GM21717 (cell line): ENCODE measurements at regions not wholly inside any gene's neighbourhood (a gene's known extent, or its start where the extent isn't known, plus 50 kb on each side); places are given as distances from the start of the nearest gene placed in this dataset.
"Not testable (repeated sequence)": the region's sequence is repeated elsewhere in the genome, so short reads cannot be mapped to it uniquely, and the experiment has no call there.

Experiments
- ATAC-seq: cut with Tn5 transposase; IDR thresholded peaks from one replicate; pipeline ENCODE4 v1.9.1; 2021; ENCODE audit warnings: mild to moderate bottlenecking, moderate library complexity; ENCODE audit not compliant: unreplicated experiment

DNA sequence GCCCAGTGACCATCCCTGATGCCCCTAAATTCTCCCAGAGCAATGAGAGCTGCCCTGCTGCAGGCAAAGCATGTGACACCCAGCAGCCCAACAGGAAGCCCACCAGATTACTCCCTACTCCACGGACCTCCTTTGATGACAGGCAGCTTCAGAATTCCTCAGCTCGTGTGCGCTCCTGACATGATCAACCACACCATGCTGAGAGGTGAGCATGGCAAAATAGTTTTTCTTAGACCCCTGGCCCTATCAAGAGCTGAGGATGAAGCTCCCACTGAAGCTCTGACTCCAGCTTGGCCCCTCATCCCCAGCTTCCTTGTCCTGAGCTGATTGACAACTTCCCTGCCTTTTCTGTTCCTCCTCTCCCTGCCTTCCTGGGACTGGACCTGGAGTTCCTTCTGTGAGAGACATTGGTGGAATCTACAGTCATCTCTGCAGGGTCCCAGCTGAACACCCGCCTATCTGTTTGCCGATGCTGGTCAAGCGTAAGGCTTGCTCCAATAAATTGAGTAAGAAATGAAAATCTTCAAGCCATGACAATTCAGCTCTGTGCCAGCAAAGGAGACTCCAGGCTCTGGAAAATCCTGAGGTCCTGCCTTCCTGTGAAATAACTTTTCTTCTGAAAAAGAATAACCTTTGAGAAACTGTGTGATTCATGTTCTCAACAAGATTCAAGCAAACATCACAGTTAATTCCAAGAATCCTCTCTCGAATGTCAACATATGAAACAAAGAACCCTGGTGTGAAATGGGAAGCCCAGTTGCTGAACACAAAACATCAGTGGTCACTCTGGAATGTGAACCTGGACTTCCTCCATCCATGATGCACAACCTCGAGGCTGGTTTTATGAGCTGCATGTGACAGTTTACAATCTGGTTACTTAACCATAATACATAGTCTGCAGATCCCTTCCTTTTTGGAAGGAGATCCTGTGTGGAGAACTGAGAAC is 201.1 kb downstream of the SPP2 start:
- no peak for ATAC-seq

DNA sequence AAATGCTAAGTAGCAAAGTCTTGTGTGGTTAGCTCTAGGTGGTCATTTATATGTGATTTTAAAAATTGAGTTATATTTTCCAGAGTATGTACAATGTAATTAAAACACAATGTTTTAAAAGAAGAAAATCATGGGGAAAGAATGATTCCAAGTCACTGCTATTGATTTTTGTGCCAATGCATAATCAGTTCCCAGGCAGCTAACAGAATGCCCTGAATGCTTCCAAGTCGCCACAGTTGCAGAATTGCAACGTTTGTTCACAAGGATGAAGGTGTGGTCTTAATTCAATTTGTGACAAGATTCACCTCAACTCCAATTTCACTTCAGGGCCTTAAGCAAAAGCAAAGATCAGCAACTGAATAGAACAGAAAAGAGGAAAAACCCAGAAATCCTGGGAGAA is 200.4 kb downstream of the SPP2 start:
- ATAC-seq: no peak

DNA sequence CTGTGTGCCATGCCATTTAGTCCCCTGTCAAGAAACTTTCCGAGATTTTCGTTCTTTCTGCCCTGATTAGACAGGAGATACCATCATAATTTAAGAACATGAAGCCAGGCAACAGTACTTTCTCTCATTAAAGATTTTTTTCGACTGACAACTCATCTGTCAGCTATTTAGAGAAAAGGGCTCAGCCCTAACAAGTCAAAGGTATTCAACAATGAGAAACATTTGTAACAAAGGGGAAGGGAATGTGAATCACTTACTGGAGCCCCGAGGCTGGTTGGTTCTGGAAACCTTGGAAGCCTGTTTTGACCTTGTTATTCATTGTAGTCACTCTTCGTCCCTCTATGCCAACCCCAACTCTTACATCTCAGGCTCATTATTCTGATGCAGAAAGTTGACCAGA is 199.4 kb downstream of the SPP2 start:
- ATAC-seq: no peak

DNA sequence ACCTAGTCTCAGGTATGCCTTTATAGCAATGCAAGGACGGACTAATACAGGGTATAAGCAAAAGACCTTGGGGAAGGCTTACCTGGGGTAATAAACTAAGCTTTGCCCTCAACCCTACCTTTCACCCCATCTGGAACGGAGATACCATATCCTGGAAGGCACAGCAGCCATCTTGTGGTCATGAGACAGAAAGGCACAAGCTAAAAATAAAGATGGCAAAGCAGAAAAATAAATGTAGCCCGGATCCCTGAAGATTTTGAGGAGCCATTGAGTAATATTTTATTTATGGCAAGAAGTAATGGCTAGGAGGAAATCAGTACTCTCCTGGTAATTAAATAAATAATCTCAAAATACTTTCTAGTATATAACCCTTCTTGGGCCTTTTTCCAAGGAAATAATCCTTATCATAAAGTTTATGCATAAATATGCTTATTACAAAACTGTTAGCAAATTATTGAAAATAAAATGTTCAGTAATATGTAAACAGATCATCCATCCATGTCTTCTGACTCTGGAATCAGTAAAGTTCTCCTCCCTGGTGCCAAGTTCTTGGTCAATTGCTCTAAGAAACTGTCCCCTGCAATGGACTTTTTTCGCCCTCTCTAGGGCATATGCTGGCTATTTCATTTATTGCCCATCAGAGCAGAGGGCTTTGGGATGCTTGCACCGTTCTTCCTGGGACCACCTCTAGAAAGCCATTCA is 198.7 kb downstream of the SPP2 start:
- ATAC-seq: no peak

DNA sequence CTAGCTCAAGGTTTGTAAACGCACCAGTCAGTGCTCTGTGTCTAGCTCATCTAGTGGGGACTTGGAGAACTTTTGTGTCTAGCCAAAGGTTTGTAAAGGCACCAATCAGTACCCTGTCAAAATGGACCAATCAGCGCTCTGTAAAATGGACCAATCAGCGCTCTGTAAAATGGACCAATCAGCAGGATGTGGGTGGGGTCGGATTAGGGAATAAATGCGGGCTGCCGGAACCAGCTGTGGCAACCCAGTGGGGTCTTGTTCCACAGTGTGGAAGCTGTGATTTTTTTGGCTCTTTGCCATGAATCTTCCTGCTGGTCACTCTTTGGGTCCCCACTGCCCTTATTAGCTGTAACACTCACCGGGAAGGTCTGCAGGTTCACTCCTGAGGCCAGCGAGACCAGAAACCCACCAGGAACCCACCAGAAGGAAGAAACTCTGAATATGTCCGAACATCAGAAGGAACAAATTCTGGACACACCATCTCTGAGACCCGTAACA is 197.8 kb downstream of the SPP2 start:
- not testable (repeated sequence) for ATAC-seq

DNA sequence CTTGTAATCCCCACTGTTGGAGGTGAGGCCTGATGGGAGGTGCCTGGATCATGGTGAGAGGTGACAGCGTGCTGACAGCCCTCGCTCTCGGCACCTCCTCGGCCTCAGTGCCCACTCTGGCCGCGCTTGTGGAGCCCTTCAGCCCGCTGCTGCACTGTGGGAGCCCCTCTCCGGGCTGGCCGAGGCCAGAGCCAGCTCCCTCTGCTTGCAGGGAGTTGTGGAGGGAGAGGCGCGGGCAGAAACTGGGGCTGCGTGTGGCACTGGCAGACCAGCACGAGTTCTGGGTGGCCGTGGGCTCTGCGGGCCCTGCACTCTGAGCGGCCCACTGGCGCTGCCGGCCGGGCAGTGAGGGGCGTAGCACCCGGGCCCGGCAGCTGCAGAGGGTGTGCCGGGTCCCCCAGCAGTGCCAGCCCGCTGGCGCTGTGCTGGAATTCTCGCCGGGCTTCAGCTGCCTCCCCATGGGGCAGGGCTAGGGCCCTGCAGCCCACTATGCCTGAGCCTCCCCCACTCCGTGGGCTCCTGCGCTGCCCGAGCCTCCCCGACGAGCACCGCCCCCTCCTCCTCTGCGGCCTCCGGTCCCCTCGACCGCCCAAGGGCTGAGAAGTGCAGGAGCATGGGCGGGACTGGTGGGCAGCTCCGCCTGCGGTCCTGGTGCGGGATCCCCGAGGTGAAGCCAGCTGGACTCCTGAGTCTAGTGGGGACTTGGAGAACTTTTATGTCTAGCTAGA is 197.1 kb downstream of the SPP2 start:
- no peak for ATAC-seq

DNA sequence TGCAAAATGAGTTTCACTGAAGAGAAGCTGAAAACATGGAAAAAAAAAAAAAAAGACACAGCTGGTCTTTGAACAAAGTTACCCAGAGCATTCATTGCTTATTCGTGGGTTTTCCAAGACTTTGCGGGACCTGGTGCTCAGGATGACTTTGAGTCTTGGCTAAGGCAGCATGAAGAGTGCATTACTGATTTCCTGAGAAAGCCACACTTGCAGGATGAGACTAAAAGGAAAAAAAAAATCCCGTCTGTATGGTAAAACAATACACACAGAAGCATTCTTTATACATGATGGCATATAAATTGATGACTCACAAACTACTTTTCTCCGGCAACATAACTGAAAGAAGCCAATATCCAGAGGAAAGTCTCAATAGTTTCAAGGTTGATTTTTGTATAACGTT is 195.4 kb downstream of the SPP2 start:
- no peak for ATAC-seq

DNA sequence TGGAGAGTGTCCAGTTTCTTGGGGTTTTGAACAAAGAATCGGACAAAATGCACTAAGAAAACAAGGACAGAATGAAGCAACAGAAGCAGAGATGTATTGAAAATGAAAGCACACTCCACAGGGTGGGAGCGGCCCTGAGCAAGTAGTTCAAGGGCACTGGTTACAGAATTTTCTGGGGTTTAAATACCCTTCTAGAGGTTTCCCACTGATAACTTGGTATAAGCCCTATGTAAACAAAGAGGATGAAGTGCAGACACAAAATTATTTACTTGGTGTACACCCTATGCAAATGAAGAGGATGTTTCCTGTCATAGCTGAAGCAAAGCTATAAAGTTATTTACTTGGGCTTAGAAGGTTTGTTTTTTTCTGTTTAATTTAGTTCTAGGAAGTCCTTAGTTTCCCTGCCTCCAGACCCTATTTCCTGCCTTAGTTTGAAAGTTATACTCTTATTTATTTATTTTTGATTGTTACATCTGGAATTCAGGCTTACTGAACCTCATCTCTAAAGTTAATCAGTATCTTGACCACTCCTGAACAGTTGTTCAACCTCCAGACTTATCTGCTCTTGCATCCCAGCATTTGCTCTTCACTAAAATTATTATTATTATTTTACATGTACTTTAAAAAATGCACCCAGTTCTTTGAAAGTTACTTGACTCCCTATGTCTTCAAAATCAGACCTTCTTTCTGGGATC is 193.5 kb downstream of the SPP2 start:
- ATAC-seq: no peak

DNA sequence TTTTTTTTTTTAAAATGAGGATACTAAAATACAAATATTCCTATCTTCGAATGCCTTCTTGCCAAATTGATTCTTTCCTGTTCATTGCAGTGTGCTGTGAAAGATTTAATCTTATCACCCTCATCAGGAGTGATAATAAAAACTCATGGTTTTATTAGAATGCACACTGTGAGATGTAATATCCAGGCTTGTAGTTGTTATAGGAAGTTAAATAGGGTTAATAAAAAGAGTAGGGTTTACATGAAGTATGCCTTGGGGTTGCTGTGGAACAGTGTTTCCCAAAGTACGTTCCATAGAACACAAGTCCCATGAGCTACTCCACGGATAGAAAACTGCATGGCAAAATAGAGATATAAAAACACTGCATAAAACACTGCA is 191.9 kb downstream of the SPP2 start:
- no peak for ATAC-seq

DNA sequence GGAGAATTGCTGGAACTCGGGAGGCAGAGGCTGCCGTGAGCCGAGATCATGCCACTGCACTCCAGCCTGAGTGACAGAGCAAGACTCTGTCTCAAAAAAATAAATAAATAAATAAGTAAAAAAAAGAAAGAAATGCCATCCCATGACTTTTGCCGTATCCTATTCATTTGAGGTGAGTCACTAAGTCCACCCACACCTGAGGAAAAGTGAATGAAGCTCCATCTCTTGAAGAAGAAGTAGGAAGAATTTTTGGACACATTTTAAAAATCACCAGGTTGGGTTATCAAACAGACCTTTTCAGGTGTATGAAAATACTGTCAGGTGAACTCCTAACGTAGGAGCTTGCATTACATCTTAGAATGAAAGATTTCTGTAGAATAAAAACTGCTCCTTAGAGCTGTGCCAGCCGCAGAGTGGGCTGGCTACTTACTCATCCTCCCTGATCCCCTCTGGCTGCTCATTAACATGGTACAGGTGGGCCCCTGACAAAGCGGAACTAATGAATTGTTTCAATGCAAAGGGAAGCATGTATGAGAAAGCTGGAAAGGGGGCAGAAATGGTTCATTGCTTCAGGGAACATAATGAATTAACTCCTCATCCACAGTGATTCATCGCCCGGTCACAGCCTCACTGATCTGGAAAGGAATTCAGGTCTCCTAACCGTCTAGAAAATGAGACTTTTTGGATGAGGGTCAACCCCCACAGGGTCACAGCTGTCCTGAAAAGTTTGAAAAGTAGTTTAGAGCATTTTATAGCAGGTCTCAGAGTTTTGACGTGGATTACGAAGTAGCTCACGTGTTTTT is 191.4 kb downstream of the SPP2 start:
- ATAC-seq: no peak

DNA sequence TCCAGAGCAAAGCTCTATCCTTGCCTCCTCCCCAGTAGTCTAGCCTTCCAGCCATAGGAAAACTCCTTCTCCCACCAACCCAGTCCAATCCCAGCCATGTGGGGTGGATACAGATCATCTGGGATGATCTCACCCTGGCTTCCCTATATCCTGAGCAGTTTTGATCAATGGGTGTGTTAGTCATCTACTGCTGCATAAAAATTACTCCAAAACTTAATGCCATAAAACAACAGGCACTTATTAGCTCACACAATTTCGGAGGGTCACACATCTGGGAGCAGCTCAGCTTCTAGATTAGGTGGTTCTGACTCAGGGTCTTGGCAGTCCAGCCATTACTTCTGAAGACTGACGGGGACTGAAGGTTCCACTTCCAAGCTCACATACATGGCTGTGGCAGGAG is 190.4 kb downstream of the SPP2 start:
- ATAC-seq: no peak

DNA sequence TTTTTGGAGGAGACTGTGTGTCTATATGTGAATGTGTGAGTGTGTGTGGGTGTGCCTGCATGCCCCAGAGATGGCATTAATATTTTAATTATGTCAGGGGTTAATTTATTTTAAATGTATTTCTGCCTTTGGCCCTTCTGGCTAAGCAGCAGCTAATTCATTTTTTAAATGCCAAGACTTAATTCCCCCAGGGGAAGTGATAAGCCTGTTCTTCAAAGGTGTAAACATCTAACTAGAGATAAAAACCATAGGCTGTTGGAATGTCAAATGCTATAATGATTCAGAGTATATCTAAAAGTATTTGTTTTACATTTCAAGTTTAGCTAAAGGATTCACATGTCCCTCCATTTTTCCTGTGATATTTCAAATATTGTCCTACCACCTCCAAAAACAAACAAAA is 184.7 kb downstream of the SPP2 start:
- no peak for ATAC-seq

DNA sequence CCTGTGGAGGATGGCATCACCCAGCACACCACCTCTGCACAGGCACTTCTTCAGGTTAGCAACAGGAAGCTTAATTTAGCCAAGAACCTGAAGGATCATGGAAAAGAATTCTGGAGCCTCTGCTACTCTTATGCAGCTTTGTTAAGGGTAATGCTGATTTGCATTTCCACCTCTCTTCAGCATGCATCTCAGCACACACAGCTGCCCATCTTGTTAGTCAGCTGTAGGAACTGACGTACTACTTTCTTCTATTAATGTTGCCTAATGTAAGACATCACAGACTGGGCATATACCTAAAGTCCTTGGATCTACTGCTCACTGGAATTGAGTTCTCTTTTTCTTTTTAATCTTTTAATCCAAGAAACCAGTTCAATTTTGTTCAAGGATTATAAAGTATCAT is 181.0 kb downstream of the SPP2 start:
- ATAC-seq: no peak

DNA sequence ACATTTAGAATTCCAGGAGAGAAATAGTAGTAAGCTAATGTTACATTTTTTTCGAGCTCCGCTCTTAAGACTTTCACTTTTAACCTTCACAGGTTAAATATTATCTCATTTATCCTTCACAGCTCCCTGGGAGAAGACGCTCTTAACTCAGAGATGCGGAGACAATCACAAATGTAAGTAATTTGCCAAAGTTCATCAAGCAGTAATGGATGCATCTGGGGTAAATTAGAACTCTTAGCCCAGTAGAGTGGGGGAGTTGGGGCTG is 168.5 kb downstream of the SPP2 start:
- ATAC-seq: no peak

DNA sequence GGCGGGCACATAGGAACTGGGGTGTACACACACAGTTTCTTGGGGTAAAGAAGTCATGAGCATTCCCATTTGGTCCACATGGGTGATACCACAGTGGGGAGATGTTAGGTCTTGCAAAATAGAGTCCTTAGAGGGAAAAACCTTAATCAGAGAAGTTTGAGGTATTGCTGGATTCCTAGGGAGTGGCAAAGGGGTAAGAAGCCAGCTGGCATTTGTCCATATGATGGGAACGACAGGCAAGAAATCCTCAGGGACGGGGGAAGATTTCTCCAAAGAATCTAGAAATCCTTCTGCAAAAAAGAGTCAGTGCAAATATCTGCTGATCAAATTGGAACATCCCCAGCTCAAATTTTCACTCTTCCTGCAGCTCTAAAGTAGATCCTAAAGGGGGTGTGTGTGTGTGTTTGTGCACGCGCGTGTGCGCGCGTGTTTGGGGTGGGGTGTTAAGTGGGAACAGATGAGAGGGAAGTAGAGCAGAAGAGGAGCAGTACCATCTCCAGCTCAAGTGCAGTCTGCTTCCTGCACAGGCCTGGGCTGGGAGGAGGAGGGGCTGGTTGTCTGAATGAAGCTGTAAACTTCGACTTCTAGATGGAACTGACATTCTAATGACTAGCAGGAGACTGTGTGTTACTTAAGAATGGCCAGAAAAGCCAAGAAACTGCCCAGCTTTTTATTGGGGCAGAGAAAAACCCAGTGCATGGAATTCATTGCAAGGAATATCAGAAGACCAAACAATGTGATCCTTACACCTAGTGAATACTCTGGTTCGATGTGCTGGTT is 168.0 kb downstream of the SPP2 start:
- ATAC-seq: no peak

DNA sequence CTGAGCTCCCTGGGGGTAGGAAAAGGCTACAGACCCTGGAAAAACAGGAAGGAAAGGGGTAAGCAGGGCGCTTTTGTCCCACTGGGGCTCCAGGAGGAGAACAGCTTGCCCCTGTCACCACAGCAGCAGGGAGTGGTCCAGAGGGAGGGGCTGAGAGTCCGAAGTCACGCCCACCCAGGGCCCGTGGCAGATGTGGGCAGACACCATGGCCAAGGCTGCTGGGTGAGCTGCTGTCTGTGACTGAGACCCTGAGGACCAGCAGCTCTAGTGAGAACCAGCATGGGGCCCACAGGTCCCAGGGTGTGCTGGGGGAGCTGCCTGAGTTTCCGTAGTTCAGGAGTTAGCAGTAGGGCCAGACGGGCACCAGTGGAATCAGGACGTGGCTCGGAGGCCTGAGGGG is 162.0 kb downstream of the SPP2 start:
- ATAC-seq: no peak

DNA sequence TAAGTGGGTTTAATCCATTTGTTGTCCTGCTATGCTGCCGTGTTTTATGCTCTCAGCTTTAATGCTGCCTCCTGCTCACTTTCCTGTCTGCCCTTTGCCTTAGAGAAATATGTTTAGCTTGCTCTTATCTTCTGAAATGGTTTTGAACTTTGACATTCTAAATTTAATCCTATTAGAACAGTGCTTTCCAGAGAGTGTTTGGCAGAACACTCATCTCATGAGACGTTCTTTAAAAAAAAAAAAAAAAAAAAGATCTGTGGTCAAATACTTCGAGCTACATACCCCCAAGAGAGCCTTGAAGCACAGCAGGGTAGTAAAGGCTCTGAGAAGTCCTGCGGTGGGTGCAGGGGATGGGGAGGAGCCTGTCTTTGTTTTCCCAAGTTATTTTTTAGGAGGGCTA is 161.3 kb downstream of the SPP2 start:
- no peak for ATAC-seq

DNA sequence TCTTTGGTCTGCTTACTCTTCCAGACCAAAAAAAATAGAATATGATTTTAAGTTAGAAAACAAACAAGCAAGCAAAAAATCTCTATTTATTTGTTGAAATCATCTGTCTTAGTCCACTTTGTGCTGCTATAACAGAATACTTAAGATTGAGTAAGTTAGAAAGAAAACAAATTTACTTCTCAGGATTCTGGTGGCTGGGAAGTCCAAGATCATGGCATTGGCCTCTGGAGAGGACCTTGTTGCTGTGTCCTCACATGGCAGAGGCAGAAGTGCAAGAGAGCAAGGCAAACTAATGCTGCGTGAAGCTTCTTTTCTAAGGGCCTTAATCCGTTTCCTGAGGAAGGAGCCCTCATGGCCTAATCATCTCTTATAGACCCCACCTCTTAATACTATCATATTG is 156.2 kb downstream of the SPP2 start:
- ATAC-seq: no peak

DNA sequence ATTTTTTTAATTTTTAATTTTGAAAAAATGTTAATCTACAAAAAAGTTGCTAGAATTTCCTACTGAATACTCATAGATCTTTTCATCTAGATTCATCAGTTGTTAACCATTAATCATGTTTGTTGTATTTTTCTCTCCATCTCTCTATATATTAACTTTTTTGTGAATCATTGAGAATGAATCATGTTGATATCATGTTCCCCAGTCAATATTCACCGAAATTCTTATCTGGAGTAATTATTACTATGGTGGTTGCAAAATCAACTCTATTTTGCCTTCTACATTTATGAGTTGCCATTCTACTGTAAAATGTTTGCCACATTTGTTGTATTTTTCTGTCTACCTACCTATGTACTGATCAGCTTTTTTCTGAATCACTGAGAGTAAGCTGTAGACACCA is 154.0 kb downstream of the SPP2 start:
- ATAC-seq: no peak
